ENCODE measurements at regions not wholly inside any gene's neighbourhood (a gene's known extent, or its start where the extent isn't known, plus 50 kb on each side); places are given as distances from the start of the nearest gene placed in this dataset.

- peak; percentile 35 for DNase-seq (ENCODE audit: low spot score)
These were observed 220.7 kb upstream of the ZBED5 start for GRCh38 chr11:11078344-11079086.

DNA sequence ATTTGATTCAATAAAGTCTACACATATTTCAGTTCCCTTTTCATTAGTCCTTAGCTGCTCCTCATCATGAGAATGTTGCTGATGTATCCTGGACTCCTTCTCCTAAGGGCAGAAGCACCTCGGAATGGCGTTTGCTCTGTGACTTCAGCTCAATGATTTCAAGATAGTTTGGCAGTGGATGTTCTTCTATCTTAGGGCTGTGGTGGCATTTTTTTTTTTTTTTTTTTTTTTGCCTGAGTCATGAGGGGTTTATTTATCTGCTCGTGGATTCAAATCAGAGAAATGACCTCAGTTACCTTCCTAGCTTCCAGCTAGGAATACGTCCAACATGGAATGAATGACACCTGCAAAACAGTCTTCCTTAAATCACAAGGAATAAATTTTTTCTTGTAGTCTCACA lies 220.0 kb upstream of the ZBED5 start:
- no peak for DNase-seq (ENCODE audit: low spot score)

DNA sequence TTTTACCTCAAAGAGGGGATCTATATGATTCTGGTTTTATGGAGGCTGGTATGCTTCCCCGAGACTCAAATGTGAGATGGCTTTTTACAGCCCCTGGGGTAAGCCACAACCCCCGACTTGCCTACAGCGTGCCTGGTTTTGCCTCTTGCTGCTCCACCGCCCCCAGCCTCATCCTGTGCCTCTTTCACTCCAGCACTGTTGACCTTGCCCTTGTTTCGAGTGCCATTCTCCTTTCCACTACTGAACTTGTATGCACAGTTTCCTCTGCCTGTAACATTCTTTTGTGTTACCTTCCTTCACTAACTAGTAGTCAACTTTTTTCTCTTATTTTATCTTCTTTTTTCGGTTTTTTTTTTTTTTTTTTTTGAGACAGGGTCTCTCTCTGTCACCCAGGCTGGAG lies 219.0 kb upstream of the ZBED5 start:
- no peak for DNase-seq (ENCODE audit: low spot score)

DNA sequence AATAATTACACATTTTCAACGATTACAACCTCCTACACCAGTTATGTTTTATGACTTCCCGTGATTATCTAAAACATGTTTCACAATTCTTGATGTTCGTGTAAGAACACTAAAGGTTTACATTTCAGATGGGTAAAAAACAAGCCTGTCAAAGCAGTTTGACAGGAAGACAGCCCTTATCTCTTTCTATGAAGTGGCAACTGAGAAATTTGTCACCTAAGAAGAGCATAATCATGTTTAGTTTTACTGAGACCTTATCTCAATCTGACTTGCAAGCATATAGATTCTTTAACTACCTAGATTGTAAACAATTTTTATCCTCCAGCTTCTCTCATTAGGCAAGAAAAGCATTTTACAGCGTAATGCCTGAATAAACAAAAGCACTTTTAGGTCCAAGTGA lies 218.4 kb upstream of the ZBED5 start:
- DNase-seq (ENCODE audit: low spot score) = no peak

DNA sequence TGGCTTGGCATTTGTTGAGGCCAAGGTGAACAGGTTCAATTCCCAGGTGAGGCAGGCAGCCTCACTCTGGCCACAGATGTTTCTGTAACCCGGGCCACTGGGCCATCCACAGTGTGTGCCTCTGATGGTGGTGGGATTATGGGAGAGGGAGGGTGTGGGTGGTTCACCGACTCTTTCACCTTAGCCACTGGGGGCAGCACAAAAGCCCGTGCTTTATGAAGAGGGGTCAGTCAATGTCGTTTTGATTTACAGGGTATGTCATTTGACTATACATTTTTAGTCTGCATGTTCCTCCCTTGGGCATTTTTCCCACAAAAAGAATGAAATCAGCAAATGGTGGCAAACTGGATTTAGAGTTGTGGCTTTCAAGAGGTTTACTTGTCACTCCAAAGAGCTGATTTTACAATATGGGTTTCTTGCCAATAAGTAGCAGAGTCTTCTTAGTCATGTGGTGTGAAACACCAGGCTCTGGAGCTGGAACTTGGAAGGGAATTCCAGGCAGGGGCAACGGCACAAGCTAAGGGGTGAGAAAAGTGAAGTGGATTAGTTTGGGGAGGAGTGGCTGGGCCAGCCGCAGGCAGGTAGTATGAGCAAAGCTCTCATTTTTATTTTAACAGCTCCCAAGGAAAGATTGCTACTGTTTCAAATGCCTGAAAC lies 217.8 kb upstream of the ZBED5 start:
- DNase-seq (ENCODE audit: low spot score) = no peak

- DNase-seq (ENCODE audit: low spot score) = no peak
These were observed 217.0 kb upstream of the ZBED5 start for GRCh38 chr11:11074686-11075335.

DNA sequence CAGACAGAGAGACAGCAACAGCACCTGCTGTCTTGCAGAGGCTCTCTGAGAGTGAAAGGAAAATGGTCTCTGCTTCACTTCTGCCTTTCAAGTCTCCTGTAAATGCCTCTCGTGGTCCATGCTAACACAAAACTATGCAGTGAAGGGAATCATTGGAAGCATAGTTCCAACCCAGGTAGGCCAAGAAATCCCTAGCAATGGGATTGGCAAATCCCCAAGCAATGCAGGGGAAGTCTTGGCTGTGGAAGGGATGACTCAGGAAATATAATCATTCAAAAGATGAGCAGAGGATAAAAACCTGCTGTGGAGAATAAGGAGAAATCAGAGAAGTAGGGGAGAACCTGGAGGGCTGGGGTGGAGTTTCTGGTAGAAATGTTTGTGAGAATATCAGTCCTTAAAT lies 216.1 kb upstream of the ZBED5 start:
- no peak for DNase-seq (ENCODE audit: low spot score)

- no peak for DNase-seq (ENCODE audit: low spot score)
These were observed 214.2 kb upstream of the ZBED5 start for GRCh38 chr11:11072067-11072466.

- DNase-seq (ENCODE audit: low spot score) = no peak
These were observed 213.6 kb upstream of the ZBED5 start for GRCh38 chr11:11071486-11071885.

DNA sequence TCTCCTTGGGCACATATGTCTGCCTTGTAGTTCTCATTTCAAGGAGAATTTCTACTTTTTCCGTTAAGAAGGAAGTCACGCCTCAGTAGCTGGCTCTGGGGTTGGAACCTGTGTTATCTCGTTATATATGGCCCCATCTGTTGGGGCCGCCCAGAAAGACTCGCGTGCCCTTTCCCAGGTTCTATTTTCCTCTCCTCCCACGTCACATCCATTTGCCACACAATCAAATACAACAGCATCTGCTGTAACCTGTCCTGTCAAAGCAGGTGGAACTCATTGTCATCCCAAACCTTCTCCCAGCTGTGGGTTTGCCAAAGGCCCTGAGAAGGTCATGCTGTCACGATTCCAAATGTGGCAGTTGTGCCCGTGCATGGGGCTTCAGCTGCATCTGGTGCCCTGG lies 213.1 kb upstream of the ZBED5 start:
- DNase-seq (ENCODE audit: low spot score) = no peak

DNA sequence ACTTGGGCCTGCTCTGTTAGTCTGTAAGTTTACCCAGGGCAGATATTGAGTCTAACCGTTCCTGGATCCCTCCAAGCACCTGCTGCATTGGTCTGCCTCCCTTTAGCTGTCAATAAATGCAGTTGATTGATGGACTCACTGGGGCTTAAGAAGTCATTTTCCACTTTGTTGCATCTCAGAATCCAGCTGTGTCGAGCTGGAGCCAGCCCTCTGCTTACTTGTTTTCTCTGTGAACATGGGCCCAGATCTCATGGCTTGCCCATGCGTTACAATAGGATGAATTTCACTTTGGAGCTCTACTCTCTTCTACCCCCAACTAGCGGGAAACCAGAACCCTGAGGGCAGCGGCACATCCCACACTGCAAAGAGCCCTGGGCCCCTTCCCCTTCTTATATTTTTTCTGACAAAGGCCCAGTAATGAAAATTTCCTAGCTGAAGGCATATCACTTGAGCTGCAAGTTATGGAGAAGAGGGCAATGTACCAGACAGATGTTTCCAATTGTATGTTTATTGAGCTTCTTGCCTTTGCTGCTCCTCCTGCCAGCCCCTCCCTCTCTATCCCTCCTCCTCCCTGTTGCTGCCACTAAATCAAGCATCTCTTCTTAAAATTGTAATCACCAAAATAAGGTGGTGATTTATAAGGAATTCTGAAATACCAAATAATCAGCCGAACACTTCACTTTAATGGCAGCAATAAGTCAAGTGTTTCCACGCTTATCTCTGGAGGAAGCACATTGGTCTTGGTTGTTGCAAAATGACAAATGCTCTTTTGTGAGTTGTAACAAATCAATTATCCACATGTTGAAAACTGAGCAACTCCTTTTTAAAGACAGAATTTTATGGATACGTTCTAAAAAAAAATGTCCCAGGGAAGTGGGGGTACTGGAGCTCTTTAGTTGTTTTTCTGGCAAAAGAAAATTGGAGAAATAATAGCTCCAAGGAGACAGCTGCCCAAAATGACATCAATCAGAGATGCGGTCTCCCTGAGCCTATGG lies 212.3 kb upstream of the ZBED5 start:
- no peak for DNase-seq (ENCODE audit: low spot score)

GRCh38 chr11:11068113-11068512 lies 210.3 kb upstream of the ZBED5 start:
- DNase-seq (ENCODE audit: low spot score) = no peak

DNA sequence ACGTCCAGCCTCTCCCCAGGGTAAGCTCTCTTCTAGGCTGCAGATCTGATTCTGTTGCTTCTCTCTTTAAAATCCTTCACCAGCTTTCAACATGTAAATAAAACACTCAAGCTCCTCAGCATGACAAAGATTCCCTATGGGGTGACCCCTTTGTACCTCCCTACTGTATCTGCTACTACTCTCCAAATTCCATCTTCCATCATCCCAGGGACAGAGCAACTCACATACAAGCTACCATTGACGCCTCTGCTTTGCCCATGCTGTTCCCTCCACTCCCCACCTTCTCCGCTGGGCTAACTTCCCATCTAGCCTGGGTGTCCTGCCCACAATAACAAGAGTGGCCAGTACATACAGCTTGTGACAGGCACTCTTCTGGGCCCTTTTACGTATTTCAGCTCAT lies 207.5 kb upstream of the ZBED5 start:
- DNase-seq (ENCODE audit: low spot score) = no peak

- no peak for DNase-seq (ENCODE audit: low spot score)
These were observed 199.6 kb upstream of the ZBED5 start for GRCh38 chr11:11057472-11057854.

DNA sequence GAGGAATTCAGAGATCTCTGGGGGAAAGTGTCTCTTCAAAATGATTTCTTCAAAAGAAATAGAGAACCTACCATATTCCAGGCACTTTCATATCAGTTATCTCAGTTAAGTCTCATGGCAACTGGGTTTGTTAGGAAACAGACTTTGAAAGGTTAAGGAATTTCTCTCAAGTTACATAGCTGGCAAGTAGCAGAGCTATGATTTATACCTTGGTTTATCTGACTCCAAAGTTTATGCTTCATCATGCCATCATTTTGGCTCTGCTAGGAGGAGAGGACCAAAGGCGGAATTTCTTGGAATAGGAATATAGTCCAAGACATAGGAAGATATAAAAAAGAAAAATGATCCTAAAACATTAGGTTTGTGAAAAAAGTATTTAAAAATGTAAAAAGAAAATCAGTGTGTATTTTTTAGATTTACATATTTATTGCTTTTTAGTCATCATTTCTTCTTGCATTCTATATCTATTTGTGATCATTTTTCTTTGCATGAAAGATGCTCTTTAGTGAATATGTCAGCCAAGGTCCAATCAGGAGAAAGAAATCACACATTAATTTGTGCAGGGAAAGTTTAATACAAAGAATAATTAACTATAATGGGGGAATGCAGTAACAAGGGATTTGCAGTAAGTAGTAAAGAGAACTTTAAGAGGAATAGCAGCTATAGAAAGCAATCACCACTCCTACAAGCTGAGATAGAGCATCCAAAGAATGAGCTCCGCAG lies 199.1 kb upstream of the ZBED5 start:
- DNase-seq (ENCODE audit: low spot score) = no peak

DNA sequence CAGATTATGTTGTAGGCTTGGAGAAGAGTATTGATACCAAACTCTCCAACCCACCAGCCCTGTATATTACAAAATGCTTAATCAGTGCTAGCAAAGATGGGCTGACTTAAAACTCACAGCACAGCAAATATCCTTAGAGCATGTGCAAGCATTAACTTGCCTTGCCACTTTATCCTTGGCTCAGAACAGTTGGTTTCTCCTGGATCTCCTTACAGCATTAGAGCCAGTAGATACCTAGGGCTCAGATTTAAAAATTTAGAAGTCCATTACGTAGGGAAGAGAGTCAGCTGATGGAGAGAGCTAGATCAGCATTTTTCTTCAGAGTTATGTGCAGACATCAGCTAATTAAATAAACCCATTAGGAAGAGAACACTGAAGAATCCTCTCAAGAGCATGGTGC lies 198.5 kb upstream of the ZBED5 start:
- no peak for DNase-seq (ENCODE audit: low spot score)

DNA sequence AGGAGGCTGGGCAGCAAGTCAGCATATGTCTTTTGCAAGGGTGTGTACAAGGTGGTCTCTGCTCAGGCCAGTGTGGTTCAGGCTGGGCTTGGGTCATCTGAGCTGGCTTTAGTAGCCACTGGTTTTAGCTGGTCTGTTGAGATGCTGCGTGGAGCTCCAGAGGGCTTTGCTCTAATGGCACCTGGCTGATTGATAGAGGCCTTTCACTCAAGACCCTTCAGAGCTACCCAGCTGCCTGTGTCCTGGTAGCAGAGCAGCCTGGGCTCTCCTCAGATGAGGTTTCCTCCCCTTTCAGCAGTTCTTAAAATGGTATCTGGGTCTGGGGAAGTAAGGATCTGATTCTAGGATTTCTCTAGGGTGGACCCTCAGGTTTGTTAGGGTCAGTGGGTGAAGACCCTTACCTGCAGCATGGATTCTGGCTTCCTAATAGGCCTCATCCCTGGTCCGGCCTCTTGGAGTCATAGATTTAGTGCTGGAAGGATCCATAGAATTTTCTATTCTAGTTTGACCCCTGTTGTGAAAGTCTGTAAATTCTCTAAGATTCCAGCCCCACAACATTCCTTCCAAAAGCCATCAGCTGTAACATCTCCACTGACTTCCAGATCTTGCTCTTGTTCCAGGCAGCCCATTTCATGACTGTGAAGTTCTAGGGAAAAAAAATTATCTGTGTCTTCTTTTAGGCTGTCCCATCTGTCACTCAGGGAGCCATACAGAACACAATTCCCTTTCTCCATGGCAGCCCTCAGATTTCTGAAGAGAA lies 190.2 kb upstream of the ZBED5 start:
- DNase-seq (ENCODE audit: low spot score) = no peak

- no peak for DNase-seq (ENCODE audit: low spot score)
These were observed 188.9 kb upstream of the ZBED5 start for GRCh38 chr11:11046781-11047180.

GRCh38 chr11:11045156-11045930 lies 187.5 kb upstream of the ZBED5 start:
- no peak for DNase-seq (ENCODE audit: low spot score)

Measured in AG08395 (cell line).